ENCODE measurements at regions not wholly inside any gene's neighbourhood (a gene's known extent, or its start where the extent isn't known, plus 50 kb on each side); places are given as distances from the start of the nearest gene placed in this dataset.

DNA sequence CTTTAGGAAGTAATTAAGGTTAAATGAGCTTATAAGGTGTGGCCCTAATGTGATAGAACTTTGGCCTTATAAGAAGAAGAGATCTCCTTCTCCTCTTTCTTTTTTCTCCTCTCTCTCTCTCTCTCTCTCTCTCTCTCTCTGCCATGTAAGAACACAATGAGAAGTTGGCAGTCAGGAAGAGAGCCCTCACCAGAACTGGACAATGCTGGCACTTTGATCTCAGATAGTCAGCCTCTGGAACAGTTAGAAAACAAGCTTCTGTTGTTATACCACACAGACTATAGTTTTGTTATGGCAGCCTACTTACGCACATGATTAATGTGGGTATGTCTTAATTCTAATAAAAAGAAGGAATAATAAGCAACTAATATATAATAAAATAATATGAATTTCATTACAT is 444.2 kb upstream of the LRRC7 start:
- Histone ChIP-seq H3K4me3 (no peak overlapping the region), H3K27me3 (no peaks in the 10 kb centered on the region), H3K4me1 (no peaks in the 10 kb centered on the region), H3K9me3 (peaks cover 0 to under 1% of the 10 kb centered on the region in 2 donors), H3K36me3 (no peaks in the 10 kb centered on the region), H3K27ac (no peak overlapping the region)
- DNase-seq (no peak), ATAC-seq (no peak)
- TF ChIP-seq, protein P1, sequence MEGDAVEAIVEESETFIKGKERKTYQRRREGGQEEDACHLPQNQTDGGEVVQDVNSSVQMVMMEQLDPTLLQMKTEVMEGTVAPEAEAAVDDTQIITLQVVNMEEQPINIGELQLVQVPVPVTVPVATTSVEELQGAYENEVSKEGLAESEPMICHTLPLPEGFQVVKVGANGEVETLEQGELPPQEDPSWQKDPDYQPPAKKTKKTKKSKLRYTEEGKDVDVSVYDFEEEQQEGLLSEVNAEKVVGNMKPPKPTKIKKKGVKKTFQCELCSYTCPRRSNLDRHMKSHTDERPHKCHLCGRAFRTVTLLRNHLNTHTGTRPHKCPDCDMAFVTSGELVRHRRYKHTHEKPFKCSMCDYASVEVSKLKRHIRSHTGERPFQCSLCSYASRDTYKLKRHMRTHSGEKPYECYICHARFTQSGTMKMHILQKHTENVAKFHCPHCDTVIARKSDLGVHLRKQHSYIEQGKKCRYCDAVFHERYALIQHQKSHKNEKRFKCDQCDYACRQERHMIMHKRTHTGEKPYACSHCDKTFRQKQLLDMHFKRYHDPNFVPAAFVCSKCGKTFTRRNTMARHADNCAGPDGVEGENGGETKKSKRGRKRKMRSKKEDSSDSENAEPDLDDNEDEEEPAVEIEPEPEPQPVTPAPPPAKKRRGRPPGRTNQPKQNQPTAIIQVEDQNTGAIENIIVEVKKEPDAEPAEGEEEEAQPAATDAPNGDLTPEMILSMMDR (IDR thresholded peaks at IDR 0.05) = no peak
- intact Hi-C loops (cut with DNase I) = no loop called here

GRCh38 chr1:69126796-69127195 is 440.9 kb upstream of the LRRC7 start:
- H3K27ac ChIP-seq = no peak overlapping the region
- ATAC-seq (no peak), DNase-seq (no peak)
- intact Hi-C loops (cut with DNase I) = no loop called here
- H3K27me3 ChIP-seq = no peaks in the 10 kb centered on the region
- TF ChIP-seq, protein P1 (IDR thresholded peaks at IDR 0.05) = no peak
- no peaks in the 10 kb centered on the region for H3K4me1 ChIP-seq
- no peak overlapping the region for H3K4me3 ChIP-seq
- H3K9me3 ChIP-seq = no peaks in the 10 kb centered on the region
- H3K36me3 ChIP-seq = no peaks in the 10 kb centered on the region

DNA sequence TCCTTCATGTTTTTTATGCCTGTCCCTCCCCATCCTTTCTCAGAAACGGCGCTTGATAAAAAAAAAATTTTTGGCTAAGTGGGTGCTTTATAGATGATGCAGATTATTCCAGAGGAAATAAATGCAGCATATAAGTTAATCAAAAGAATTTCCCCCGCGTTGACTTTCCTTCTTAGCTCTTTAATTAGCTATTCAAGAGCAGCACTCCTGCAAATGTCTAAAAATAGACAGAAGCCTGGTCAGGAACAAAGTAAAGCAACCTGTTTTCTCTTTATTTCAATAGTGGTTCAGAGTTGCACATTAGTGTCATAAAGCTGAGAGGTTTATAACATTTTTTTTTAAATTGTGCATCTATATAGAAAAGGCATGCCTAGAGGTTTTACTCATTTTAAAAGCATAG is 439.5 kb upstream of the LRRC7 start:
- Histone ChIP-seq H3K27me3 (no peaks in the 10 kb centered on the region), H3K4me1 (no peaks in the 10 kb centered on the region), H3K36me3 (no peaks in the 10 kb centered on the region), H3K27ac (no peak overlapping the region), H3K4me3 (no peak overlapping the region), H3K9me3 (no peaks in the 10 kb centered on the region)
- no peak for DNase-seq
- TF ChIP-seq, protein P1 (IDR thresholded peaks at IDR 0.05) = no peak
- intact Hi-C loops (cut with DNase I) = no loop called here
- ATAC-seq = no peak

DNA sequence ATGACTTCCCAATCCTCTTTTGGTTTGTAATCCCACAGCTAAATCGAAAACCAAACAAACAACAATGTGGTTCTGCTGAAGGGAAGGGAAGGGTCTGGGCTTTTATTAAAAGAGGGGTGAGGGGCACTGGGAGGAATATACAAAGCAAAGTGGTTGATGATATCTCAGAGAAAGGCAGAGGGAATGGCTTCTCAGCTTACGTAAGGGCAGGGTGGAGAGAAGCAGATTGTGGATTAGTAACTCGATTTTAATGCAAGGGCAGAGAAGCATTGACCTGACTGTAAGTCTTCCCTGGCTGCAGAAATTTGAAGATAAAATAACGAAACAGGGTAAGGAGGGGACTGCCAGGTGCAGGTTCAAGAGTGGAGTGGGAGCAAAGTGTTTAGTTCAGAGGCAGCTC is 438.2 kb upstream of the LRRC7 start:
- TF ChIP-seq, protein P1 (IDR thresholded peaks at IDR 0.05) = no peak
- no peak for ATAC-seq

DNA sequence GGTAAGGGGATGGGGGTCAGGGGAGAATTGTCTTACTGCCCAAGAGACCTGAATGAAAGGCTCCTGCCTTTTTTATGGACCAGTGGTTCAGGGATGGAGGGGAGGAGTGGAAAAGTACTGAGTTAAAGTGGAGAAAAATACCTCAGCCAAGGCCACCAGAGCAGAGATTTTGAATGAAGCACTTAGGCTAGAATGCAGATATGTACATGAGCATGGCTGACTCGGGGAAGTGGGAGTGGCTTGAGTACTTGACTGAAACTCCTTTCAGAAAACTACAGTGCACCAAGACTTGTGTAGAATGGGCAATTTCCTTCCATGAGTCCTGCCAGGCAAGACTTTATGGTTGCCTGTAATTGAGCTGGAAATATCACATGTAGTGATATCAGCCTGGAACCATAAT is 429.6 kb upstream of the LRRC7 start:
- TF ChIP-seq, protein P1 (IDR thresholded peaks at IDR 0.05) = no peak
- Histone ChIP-seq H3K4me1 (no peaks in the 10 kb centered on the region), H3K27ac (no peak overlapping the region), H3K9me3 (peaks cover 0 to 18% of the 10 kb centered on the region in 2 donors), H3K27me3 (no peaks in the 10 kb centered on the region), H3K36me3 (no peaks in the 10 kb centered on the region), H3K4me3 (no peak overlapping the region)
- intact Hi-C loops (cut with DNase I) = no loop called here
- DNase-seq (no peak), ATAC-seq (no peak)

More for the DNA sequence above, 438.2 kb upstream of the LRRC7 start:
- no peak overlapping the region for H3K27ac ChIP-seq
- H3K4me3 ChIP-seq = no peak overlapping the region
- no peaks in the 10 kb centered on the region for H3K27me3 ChIP-seq
- H3K4me1 ChIP-seq = no peaks in the 10 kb centered on the region
- DNase-seq = no peak
- H3K9me3 ChIP-seq = no peaks in the 10 kb centered on the region
- H3K36me3 ChIP-seq = no peaks in the 10 kb centered on the region
- intact Hi-C loops (cut with DNase I) = no loop called here

Measured in left lung (tissue), 4 donors.